ENCODE measurements at regions not wholly inside any gene's neighbourhood (a gene's known extent, or its start where the extent isn't known, plus 50 kb on each side); places are given as distances from the start of the nearest gene placed in this dataset.

DNA sequence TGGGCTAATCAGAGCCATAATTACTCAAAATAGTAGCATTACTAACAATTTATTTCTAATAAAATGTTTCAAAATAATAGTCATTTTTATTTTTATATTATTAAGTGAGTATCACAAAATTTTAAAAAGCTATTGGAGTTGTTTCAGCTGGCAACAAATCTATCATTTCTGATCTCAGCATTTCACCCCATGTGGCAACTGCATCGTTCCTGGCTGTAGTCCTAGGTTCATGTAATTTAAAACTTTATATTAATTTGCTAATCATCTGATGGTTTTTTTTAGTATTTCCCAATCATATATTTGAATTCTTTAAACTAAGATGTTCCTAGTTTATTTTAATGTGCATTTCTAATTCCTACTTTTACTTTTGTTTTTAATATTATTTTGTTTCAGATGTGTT lies 293.0 kb upstream of the AKR1E2 start:
- Mint-ChIP-seq H3K27ac (no peak overlapping the region), H3K9me3 (peaks cover 11% of the 10 kb centered on the region), H3K36me3 (peaks cover 4% of the 10 kb centered on the region), H3K4me3 (no peak overlapping the region), H3K27me3 (peaks cover 5% of the 10 kb centered on the region), H3K4me1 (peaks cover 4% of the 10 kb centered on the region)
- DNase-seq (ENCODE audit: low spot score in 2 of 2) = no peak
- no peak for ATAC-seq (ENCODE audit: low read depth)

- no peak for ATAC-seq (ENCODE audit: low read depth)
- H3K4me1 Mint-ChIP-seq = peaks cover 4% of the 10 kb centered on the region
- no peak overlapping the region for H3K27ac Mint-ChIP-seq
- peaks cover 4% of the 10 kb centered on the region for H3K36me3 Mint-ChIP-seq
- H3K4me3 Mint-ChIP-seq = no peak overlapping the region
- H3K9me3 Mint-ChIP-seq = peaks cover 8% of the 10 kb centered on the region
- H3K27me3 Mint-ChIP-seq = peaks cover 5% of the 10 kb centered on the region
- no peak for DNase-seq (ENCODE audit: low spot score in 2 of 2)
Measured at GRCh38 chr10:4532467-4532866, 293.5 kb upstream of the AKR1E2 start.

DNA sequence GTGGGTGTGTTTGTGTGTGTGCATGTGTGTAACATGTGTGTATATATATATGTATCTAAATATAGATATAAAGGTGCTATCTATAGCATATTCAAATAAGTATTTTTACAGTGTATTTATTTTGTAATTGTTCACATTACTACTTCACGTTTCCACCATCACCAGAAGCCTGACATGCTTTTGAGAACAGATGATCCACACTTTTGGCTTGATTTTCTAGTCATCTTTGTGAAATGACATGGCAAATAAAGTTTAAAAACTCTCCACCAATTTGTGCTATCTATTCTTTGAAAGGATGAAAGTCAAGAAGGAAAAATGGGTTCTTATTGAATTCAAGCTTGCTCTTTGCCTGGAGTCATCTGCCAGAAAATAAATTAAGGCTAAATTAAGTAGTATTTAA lies 294.0 kb upstream of the AKR1E2 start:
- Mint-ChIP-seq H3K4me1 (peaks cover 4% of the 10 kb centered on the region), H3K27ac (no peak overlapping the region), H3K9me3 (peaks cover 6% of the 10 kb centered on the region), H3K4me3 (no peak overlapping the region), H3K36me3 (peaks cover 4% of the 10 kb centered on the region), H3K27me3 (peaks cover 6% of the 10 kb centered on the region)
- ATAC-seq (ENCODE audit: low read depth) (no peak), DNase-seq (ENCODE audit: low spot score in 2 of 2) (no peak)

DNA sequence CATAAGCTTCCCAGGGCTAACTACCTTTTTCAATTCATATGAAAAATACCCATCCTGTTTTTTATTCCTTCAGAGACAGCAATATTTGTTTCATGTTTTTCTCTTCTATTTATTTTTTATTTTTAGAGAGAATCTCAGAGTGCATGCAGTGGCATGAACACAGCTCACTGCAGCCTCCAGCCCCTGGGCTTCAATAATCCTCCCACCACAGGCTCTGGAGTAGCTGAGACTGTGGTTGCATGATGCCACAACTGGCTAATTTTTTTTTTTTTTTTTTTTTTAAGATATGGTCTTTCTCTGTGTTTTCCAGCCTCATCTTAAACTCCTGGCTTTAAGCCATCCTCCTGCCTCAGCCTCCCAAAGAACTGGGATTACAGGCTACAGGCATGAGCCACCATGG lies 296.7 kb upstream of the AKR1E2 start:
- no peak for DNase-seq (ENCODE audit: low spot score in 2 of 2)
- H3K27me3 Mint-ChIP-seq = peaks cover 6% of the 10 kb centered on the region
- H3K4me3 Mint-ChIP-seq = no peak overlapping the region
- no peak for ATAC-seq (ENCODE audit: low read depth)
- H3K9me3 Mint-ChIP-seq = peaks cover 2% of the 10 kb centered on the region
- H3K27ac Mint-ChIP-seq = no peak overlapping the region
- no peaks in the 10 kb centered on the region for H3K36me3 Mint-ChIP-seq
- H3K4me1 Mint-ChIP-seq = peaks cover 4% of the 10 kb centered on the region

DNA sequence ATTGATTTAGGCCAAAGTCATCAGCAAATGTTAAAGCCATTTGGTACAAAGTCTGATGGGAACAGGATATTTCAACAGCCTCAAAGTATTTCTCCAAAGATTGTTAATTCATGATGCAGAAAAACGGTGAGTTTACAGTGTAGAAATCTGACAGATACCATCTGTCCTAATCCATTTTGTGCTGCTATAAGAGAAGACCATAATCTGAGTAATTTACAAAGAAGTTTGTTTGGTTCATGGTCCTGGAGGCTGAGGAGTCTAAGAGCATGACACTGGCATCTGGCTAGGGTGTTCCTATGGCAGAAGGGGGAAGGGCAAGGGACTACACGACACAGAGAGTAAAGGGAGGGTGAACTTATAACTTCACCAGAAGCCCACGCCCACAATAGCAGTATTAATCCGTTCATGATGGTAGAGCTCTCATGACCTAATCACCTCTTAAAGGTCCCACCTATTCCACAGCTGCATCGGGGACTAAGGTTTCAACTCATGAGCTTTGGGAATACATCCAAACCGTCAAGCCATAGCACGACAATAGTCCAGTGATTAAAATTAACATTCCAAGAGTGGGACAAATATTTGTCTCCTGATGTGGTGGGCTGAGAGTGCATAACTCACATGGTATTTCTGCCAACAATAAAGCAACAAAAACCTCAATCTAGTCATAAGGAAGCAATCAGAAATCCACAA lies 298.6 kb upstream of the AKR1E2 start:
- Mint-ChIP-seq H3K4me3 (no peak overlapping the region), H3K9me3 (peaks cover 2% of the 10 kb centered on the region), H3K4me1 (peaks cover 8% of the 10 kb centered on the region), H3K27ac (no peak overlapping the region), H3K27me3 (peaks cover 6% of the 10 kb centered on the region), H3K36me3 (no peaks in the 10 kb centered on the region)
- no peak for DNase-seq (ENCODE audit: low spot score in 2 of 2)
- ATAC-seq (ENCODE audit: low read depth) = no peak

GRCh38 chr10:4526311-4526731 lies 299.7 kb upstream of the AKR1E2 start:
- no peak for DNase-seq (ENCODE audit: low spot score in 2 of 2)
- Mint-ChIP-seq H3K27me3 (peaks cover 5% of the 10 kb centered on the region), H3K36me3 (no peaks in the 10 kb centered on the region), H3K27ac (no peak overlapping the region), H3K4me1 (peaks cover 6% of the 10 kb centered on the region), H3K4me3 (no peak overlapping the region), H3K9me3 (peaks cover 2% of the 10 kb centered on the region)
- ATAC-seq (ENCODE audit: low read depth) = no peak

DNA sequence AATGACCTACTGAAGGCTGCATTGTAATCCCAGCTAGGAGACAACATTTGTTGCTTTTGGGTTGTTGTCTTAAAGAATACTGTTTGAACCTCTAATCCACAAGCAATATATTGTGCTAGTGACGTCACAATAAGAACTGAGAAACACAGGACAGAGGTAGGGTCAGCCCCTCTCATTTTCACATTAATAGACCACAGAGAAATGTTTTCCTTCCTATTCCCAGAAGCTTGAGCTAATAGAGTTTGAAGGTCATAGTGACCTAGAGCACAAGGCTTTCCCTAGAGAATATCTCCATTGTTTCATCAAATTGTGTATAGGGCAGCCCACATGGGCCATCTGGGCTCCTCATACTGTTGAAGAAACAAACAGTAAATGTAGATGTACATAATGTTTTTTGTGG lies 300.9 kb upstream of the AKR1E2 start:
- H3K36me3 Mint-ChIP-seq = no peaks in the 10 kb centered on the region
- H3K4me3 Mint-ChIP-seq = no peak overlapping the region
- DNase-seq (ENCODE audit: low spot score in 2 of 2) (no peak), ATAC-seq (ENCODE audit: low read depth) (no peak)
- H3K27me3 Mint-ChIP-seq = peaks cover 4% of the 10 kb centered on the region
- peaks cover 2% of the 10 kb centered on the region for H3K9me3 Mint-ChIP-seq
- peaks cover 6% of the 10 kb centered on the region for H3K4me1 Mint-ChIP-seq
- no peak overlapping the region for H3K27ac Mint-ChIP-seq

DNA sequence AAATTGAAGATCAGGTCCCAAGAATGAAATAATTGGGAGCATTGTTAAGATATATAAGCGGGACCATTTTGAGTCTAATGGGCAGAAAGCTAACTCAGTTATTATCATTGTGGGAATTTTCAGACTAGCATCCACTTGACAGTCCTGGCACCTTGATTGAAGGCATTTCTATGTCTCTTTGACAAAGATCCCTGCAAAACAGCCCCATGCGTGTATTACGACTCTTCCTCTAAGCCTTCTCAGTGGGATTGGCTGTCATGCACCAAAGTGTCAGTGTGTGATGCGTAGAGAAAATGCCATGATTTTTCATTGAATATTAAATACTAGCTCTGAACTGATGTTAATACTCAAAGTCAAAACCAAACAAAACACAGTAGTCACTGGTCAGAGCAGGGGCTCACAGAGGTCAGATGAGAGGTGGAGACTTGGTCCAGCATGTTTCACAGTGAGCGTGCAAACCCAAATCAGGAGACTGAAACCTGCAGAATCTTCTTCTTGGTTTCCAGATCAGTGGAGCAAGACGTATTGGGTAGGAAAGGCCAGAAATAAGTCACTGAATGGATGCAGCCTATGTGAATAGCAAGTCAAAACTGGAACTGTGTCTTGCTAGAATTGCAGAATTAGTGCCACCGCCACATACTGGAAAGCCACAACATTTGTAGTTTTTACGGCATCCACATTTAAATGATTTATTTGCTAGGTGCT lies 303.6 kb upstream of the AKR1E2 start:
- Mint-ChIP-seq H3K4me1 (peaks cover 6% of the 10 kb centered on the region), H3K36me3 (peaks cover 2% of the 10 kb centered on the region), H3K27me3 (peaks cover 1% of the 10 kb centered on the region), H3K4me3 (no peak overlapping the region), H3K9me3 (no peaks in the 10 kb centered on the region), H3K27ac (no peak overlapping the region)
- ATAC-seq (ENCODE audit: low read depth) = peak; percentile 15
- no peak for DNase-seq (ENCODE audit: low spot score in 2 of 2)

DNA sequence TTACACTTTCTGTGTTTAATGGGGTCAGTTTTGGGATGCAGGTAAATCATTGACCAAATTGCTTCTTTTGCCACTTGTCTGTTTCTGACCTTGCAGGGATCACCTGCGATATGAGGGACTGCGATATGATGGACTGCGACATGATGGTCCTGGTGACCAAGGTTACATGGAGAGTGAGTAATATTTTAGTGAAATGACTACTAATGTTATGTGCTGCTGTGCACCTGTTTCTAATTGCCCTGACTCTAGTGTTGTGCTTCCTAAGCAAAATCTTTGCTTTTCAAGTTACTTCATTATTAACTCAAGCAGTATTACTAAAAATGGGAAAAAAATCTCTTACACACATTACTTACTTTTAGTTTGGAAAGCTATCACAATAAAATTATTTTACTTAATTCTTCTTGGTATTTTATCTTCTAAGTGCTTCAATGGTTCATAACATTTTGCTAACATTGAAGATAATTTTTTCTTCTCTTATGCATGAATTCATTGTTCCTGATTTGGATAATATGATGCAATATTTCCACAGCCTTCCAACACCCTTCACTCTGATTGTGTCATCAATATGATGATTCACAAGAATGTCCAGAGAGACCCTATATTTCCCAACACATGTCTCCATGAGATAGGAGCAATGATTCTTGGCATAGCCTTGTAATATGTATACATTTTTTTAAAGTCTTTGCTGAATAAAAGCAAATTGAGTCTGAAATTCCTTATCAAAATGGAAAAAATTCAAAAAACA lies 306.2 kb upstream of the AKR1E2 start:
- H3K4me1 Mint-ChIP-seq = peaks cover 16% of the 10 kb centered on the region
- DNase-seq (ENCODE audit: low spot score in 2 of 2) (no peak), ATAC-seq (ENCODE audit: low read depth) (no peak)
- no peak overlapping the region for H3K27ac Mint-ChIP-seq
- no peaks in the 10 kb centered on the region for H3K27me3 Mint-ChIP-seq
- no peak overlapping the region for H3K4me3 Mint-ChIP-seq
- H3K9me3 Mint-ChIP-seq = peaks cover 3% of the 10 kb centered on the region
- peaks cover 2% of the 10 kb centered on the region for H3K36me3 Mint-ChIP-seq

- H3K27me3 Mint-ChIP-seq = no peaks in the 10 kb centered on the region
- no peak for DNase-seq (ENCODE audit: low spot score in 2 of 2)
Measured at GRCh38 chr10:4517746-4518145, 308.3 kb upstream of the AKR1E2 start.

DNA sequence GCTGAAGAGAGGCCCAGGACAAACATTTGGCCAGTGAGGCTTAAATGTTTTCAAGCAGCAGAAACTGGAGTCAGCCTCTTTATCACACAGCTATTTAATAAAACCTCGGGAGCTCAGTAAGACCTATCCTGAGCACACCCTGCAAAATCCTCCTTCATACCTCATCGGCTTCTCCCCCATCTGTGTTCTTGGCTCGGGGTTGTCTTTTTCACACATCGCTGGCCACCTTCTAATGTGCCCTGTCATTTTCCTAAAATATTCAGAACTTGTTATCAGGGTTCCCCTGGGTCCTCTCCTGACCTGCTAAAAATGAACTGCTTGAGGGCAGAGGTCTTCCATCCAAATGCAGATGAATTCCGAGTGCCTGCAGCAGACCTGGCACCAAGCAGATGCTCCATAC lies 310.3 kb upstream of the AKR1E2 start:
- no peak for ATAC-seq (ENCODE audit: low read depth)
- no peak for DNase-seq (ENCODE audit: low spot score in 2 of 2)
- Mint-ChIP-seq H3K9me3 (peaks cover 3% of the 10 kb centered on the region), H3K4me3 (peak overlapping the region; percentile 32), H3K27me3 (no peaks in the 10 kb centered on the region), H3K27ac (peak overlapping the region; percentile 25), H3K36me3 (peaks cover 2% of the 10 kb centered on the region), H3K4me1 (peaks cover 21% of the 10 kb centered on the region)

More at GRCh38 chr10:4517746-4518145, 308.3 kb upstream of the AKR1E2 start:
- peaks cover 3% of the 10 kb centered on the region for H3K9me3 Mint-ChIP-seq
- peaks cover 2% of the 10 kb centered on the region for H3K36me3 Mint-ChIP-seq
- no peak overlapping the region for H3K4me3 Mint-ChIP-seq
- ATAC-seq (ENCODE audit: low read depth) = no peak
- H3K4me1 Mint-ChIP-seq = peaks cover 25% of the 10 kb centered on the region
- no peak overlapping the region for H3K27ac Mint-ChIP-seq

DNA sequence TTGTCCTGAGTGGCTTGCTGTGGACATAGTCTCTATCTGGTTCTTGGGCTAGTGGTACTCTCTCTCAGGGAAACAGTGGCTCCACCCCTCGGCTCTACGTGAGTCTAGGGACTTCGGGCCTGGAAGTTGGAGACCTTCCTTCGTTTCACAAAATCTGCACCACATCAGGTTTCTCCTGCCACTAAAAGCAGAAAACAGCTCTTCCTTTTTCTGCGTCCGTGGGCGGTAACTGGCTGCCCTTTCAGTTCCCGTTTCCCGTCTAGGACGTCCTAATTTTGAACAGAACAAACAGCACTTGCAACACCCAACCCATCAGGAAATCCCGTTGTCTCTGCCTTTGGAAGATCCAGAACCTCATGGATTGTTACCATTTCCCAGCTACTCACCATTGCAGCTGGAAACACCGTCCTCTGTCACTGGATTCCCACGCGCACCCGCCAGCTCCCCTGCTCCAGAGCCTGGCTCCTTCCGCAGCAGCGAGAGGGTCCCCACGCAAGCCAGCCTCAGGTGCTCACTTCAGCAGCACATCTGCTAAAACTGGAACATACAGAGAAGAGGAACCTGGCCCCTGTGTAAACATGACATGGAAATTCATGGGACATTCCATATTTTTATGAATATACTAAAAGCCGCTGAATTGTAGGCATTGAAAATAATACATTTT lies 311.4 kb upstream of the AKR1E2 start:
- Mint-ChIP-seq H3K4me3 (peak overlapping the region; percentile 66), H3K27me3 (peaks cover 4% of the 10 kb centered on the region), H3K4me1 (peaks cover 23% of the 10 kb centered on the region), H3K36me3 (peaks cover 2% of the 10 kb centered on the region), H3K9me3 (peaks cover 4% of the 10 kb centered on the region), H3K27ac (peak overlapping the region; percentile 10)
- DNase-seq (ENCODE audit: low spot score in 2 of 2) = peak; percentile 26 to 31
- peak; percentile 90 for ATAC-seq (ENCODE audit: low read depth)

- H3K9me3 Mint-ChIP-seq = peaks cover 4% of the 10 kb centered on the region
- no peak overlapping the region for H3K4me3 Mint-ChIP-seq
- peaks cover 4% of the 10 kb centered on the region for H3K27me3 Mint-ChIP-seq
- H3K4me1 Mint-ChIP-seq = peaks cover 23% of the 10 kb centered on the region
- no peak for DNase-seq (ENCODE audit: low spot score in 2 of 2)
- H3K36me3 Mint-ChIP-seq = peaks cover 2% of the 10 kb centered on the region
- H3K27ac Mint-ChIP-seq = no peak overlapping the region
- no peak for ATAC-seq (ENCODE audit: low read depth)
Measured at GRCh38 chr10:4512671-4513240, 313.3 kb upstream of the AKR1E2 start.

Measured in memory B cell (primary cell).